Chondrocyte (in vitro differentiated cells): ENCODE measurements at regions not wholly inside any gene's neighbourhood (a gene's known extent, or its start where the extent isn't known, plus 50 kb on each side); places are given as distances from the start of the nearest gene placed in this dataset.

Experiments used
- DNase-seq: peaks from one replicate; pipeline ENCODE4 v3.0.0; 2021; ENCODE audit warnings: mixed read lengths, low spot score
- H3K27ac Mint-ChIP-seq: one replicate; pipeline ENCODE4 v1.8.0; 2021; ENCODE audit warnings: mild to moderate bottlenecking, moderate library complexity, mixed read lengths; ENCODE audit not compliant: unreplicated experiment
- H3K27me3 Mint-ChIP-seq: 2 replicates; pipeline ENCODE4 v1.8.0; 2021; ENCODE audit warnings: low read depth, mixed read lengths
- H3K36me3 Mint-ChIP-seq: 2 replicates; pipeline ENCODE4 v1.8.0; 2021; ENCODE audit warnings: low read depth, mixed read lengths
- H3K4me1 Mint-ChIP-seq: 2 replicates; pipeline ENCODE4 v1.8.0; 2021; ENCODE audit warnings: low read depth, mild to moderate bottlenecking, mixed read lengths
- H3K4me3 Mint-ChIP-seq: one replicate; pipeline ENCODE4 v1.8.0; 2021; ENCODE audit warnings: mild to moderate bottlenecking, moderate library complexity, mixed read lengths; ENCODE audit not compliant: unreplicated experiment
- H3K9me3 Mint-ChIP-seq: 2 replicates; pipeline ENCODE4 v1.8.0; 2021; ENCODE audit warnings: low read depth, mixed read lengths
- TF ChIP-seq, protein P1 (sequence below): fragments of 200-600 bp; sonication (generic); IDR thresholded peaks from 2 replicates; pipeline ENCODE4 v1.5.0; 2021; ENCODE audit warnings: antibody characterized with exemption, mild to moderate bottlenecking, moderate library complexity

DNA sequence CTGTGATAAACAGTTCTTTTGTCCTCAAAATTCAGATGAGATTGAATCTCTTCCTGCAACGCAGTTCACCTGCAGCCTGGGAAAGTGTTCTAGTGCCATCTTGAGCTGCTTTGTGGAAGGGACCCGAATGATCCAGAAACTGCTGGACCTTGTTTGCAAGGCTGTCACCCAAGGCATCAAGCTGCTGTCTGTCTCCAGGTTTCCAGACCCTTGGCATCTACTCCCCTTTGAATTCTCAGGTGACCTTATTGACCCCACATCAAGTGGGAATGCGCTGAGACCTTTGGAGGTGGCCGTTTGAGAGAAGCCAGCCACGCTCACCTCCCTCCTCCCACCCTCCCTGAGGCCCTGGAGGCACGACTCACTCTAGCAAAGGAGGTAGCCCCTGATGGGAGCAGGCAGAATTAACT, 112.5 kb downstream of the EDN3 start:
- Mint-ChIP-seq H3K27ac (no peak overlapping the region), H3K4me3 (no peak overlapping the region), H3K27me3 (peaks cover 8% of the 10 kb centered on the region), H3K36me3 (no peaks in the 10 kb centered on the region), H3K4me1 (no peaks in the 10 kb centered on the region), H3K9me3 (peaks cover 11% of the 10 kb centered on the region)
- DNase-seq: no peak
- TF ChIP-seq, protein P1, sequence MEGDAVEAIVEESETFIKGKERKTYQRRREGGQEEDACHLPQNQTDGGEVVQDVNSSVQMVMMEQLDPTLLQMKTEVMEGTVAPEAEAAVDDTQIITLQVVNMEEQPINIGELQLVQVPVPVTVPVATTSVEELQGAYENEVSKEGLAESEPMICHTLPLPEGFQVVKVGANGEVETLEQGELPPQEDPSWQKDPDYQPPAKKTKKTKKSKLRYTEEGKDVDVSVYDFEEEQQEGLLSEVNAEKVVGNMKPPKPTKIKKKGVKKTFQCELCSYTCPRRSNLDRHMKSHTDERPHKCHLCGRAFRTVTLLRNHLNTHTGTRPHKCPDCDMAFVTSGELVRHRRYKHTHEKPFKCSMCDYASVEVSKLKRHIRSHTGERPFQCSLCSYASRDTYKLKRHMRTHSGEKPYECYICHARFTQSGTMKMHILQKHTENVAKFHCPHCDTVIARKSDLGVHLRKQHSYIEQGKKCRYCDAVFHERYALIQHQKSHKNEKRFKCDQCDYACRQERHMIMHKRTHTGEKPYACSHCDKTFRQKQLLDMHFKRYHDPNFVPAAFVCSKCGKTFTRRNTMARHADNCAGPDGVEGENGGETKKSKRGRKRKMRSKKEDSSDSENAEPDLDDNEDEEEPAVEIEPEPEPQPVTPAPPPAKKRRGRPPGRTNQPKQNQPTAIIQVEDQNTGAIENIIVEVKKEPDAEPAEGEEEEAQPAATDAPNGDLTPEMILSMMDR: peak; percentile 36

DNA sequence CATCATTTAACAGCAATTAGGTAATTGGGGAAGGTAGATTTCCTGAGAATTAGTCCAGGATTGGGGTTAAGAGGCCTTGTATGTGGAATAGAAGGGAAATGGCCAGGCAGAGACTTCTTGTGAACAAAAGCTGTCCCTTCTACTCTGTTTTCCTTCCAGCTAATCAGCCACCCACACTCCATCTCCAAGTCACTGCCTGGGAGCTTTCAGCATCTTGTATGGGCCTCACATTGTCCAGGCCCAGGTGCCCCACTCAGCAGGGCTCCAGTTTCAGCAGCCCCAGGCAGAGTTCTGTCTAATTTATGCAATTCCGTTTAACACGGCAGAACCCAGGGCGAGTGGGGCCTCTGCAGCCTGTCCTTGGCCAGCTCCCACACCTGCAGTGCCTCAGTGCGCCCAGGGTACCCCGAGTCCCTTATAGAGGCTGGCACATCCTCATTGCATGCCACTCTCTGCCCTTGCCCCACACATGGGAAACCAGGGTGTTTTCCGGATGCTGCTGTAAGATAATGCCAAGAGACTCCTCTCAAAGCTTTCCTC, 113.0 kb downstream of the EDN3 start:
- H3K27me3 Mint-ChIP-seq: peaks cover 9% of the 10 kb centered on the region
- no peaks in the 10 kb centered on the region for H3K36me3 Mint-ChIP-seq
- H3K9me3 Mint-ChIP-seq: peaks cover 11% of the 10 kb centered on the region
- H3K4me1 Mint-ChIP-seq: no peaks in the 10 kb centered on the region
- TF ChIP-seq, protein P1: no peak
- no peak overlapping the region for H3K27ac Mint-ChIP-seq
- no peak overlapping the region for H3K4me3 Mint-ChIP-seq
- DNase-seq: no peak

DNA sequence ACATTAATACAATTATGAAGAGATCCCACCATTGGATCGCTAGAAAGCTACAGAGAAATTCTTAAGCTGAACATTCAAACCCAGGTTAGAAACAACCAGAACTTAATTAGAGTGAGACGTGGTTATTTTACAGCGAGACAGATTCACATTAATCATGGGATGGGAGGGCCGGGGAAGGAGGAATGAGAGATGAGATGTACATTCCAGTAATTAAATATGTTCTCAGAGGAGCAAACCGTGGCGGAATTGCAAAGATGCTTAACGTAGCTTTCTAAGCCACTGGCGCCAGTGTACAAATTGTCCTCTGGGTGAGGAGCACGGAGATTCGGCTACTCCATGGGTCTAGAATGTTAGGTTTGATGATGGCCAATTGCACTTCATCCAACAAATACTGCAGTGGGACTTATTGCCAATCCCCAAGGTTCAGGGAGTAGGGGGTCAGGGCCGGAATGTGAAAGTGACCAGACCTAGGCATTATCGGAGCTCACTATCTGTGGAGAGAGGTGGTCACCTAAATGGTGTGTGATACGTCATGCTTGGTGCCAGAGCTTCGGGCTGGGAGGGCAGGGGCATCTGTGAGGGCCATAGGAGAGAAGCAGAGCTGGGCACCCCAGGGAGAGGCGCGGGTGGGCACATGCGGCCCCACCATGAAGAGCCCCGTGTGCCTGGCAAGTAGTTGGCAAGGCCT, 114.7 kb downstream of the EDN3 start:
- H3K27ac Mint-ChIP-seq: no peak overlapping the region
- no peak overlapping the region for H3K4me3 Mint-ChIP-seq
- TF ChIP-seq, protein P1: no peak
- peaks cover 20% of the 10 kb centered on the region for H3K27me3 Mint-ChIP-seq
- peaks cover 11% of the 10 kb centered on the region for H3K9me3 Mint-ChIP-seq
- no peak for DNase-seq
- H3K4me1 Mint-ChIP-seq: no peaks in the 10 kb centered on the region
- H3K36me3 Mint-ChIP-seq: no peaks in the 10 kb centered on the region

DNA sequence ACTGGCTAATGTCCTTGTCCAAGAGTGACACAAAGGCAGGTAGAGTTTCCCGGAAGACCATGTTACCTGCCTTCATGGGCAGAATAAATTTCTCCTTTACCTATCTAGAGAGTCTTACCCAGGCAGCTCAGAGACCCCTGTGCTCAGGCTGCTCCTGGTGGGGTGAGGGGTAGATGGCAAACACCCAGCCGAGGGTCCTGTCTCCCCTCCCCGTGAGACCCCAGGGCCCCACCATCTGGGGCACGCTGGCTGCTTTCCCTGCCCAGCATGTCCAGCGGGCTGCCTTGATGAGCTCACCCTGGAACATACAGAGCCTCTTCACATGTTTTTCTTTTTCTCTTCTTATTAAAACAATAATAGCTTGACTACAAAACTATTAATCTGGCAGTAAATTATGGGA, 116.5 kb downstream of the EDN3 start:
- Mint-ChIP-seq H3K27me3 (peaks cover 24% of the 10 kb centered on the region), H3K36me3 (no peaks in the 10 kb centered on the region), H3K9me3 (peaks cover 11% of the 10 kb centered on the region), H3K4me3 (no peak overlapping the region), H3K4me1 (no peaks in the 10 kb centered on the region), H3K27ac (no peak overlapping the region)
- TF ChIP-seq, protein P1: no peak
- no peak for DNase-seq

DNA sequence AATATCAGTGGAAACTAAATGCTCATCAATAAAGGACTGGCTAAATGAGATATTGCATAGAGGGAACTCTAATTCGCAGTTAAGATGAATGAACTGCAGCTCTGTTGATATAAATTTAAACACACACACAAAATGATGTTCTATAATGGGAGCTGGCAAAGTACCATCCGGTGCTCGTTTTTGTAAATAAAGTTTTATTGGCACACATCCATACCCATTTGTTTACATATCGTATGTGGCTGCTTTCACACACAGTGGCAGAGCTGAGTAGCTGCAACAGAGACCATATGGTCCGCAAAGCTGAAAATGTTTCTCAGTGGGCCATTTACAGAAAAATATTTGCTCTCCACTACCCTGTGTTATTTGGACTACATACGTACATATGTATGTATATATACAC, 120.7 kb downstream of the EDN3 start:
- Mint-ChIP-seq H3K9me3 (no peaks in the 10 kb centered on the region), H3K4me1 (no peaks in the 10 kb centered on the region), H3K27ac (no peak overlapping the region), H3K27me3 (peaks cover 21% of the 10 kb centered on the region), H3K36me3 (no peaks in the 10 kb centered on the region), H3K4me3 (no peak overlapping the region)
- no peak for DNase-seq
- TF ChIP-seq, protein P1: no peak
